Keratinocyte (primary cell): ENCODE measurements at regions not wholly inside any gene's neighbourhood (a gene's known extent, or its start where the extent isn't known, plus 50 kb on each side); places are given as distances from the start of the nearest gene placed in this dataset.

Source experiments
- DNase-seq: peaks from one replicate; pipeline ENCODE4 v3.0.0-alpha.2; 2011; ENCODE audit warnings: low read depth, missing footprints, low spot score
- FAIRE-seq: peaks from 2 replicates; lab custom pipeline; 2011; peaks lifted over from hg19 to GRCh38; lab: Jason Lieb, UNC
- H2AFZ ChIP-seq: 2 replicates; pipeline ENCODE4 v1.6.0; 2012; ENCODE audit warnings: low read length, control low read depth, inconsistent platforms; ENCODE audit not compliant: control insufficient read depth
- H3K27ac ChIP-seq: 2 replicates; pipeline ENCODE4 v1.5.1; 2011; ENCODE audit warnings: low read length; ENCODE audit not compliant: control insufficient read depth, insufficient read depth
- H3K27me3 ChIP-seq: 3 replicates; pipeline ENCODE4 v1.6.0; 2011; ENCODE audit warnings: low read length; ENCODE audit not compliant: control insufficient read depth, insufficient read depth; ENCODE audit errors: extremely low read depth
- H3K36me3 ChIP-seq, 2 experiments: 2 replicates in 1 of 2; 3 replicates in 1 of 2; pipeline ENCODE4 v1.5.1; 2011; ENCODE audit warnings: low read length in 2 of 2, mild to moderate bottlenecking in 1 of 2; ENCODE audit not compliant: control insufficient read depth in 2 of 2, insufficient read depth in 2 of 2; ENCODE audit errors: extremely low read depth in 1 of 2
- H3K4me1 ChIP-seq: 3 replicates; pipeline ENCODE4 v1.5.1; 2011; ENCODE audit warnings: low read length; ENCODE audit not compliant: control insufficient read depth, insufficient read depth; ENCODE audit errors: extremely low read depth
- H3K4me2 ChIP-seq: 3 replicates; pipeline ENCODE4 v1.6.0; 2011; ENCODE audit warnings: low read depth, low read length; ENCODE audit not compliant: control insufficient read depth, insufficient read depth; ENCODE audit errors: extremely low read depth
- H3K4me3 ChIP-seq, 3 experiments: fragments of 200-600 bp in 1 of 3; sonication (generic) in 1 of 3; 2 replicates in 2 of 3; 3 replicates in 1 of 3; pipeline ENCODE4 v1.5.1; 2011 to 2016; ENCODE audit warnings: low read length in 3 of 3, mild to moderate bottlenecking in 3 of 3, control low read depth in 2 of 3, inconsistent platforms in 1 of 3, low read depth in 1 of 3, mixed read lengths in 1 of 3, mixed run types in 1 of 3, moderate library complexity in 1 of 3; ENCODE audit not compliant: control insufficient read depth in 2 of 3, insufficient read depth in 2 of 3; ENCODE audit errors: extremely low read depth in 1 of 3
- H3K79me2 ChIP-seq: 2 replicates; pipeline ENCODE4 v1.6.0; 2012; ENCODE audit warnings: low read length; ENCODE audit not compliant: control insufficient read depth, insufficient read depth
- H3K9ac ChIP-seq: 3 replicates; pipeline ENCODE4 v1.6.0; 2011; ENCODE audit warnings: low read length; ENCODE audit not compliant: control insufficient read depth, insufficient read depth; ENCODE audit errors: extremely low read depth
- H3K9me1 ChIP-seq: 3 replicates; pipeline ENCODE4 v1.6.0; 2011; ENCODE audit warnings: low read length; ENCODE audit not compliant: control insufficient read depth, insufficient read depth; ENCODE audit errors: extremely low read depth
- H3K9me3 ChIP-seq: 2 replicates; pipeline ENCODE4 v1.5.1; 2012; ENCODE audit warnings: low read depth, low read length; ENCODE audit not compliant: control insufficient read depth
- H4K20me1 ChIP-seq: 3 replicates; pipeline ENCODE4 v1.6.0; 2011; ENCODE audit warnings: low read length; ENCODE audit not compliant: control insufficient read depth, insufficient read depth; ENCODE audit errors: extremely low read depth
- CTCF ChIP-seq, 3 experiments: IDR thresholded peaks in 1 of 3; conservative IDR thresholded peaks in 1 of 3; optimal IDR thresholded peaks in 1 of 3; 2 replicates in 2 of 3; 3 replicates in 1 of 3; pipeline versions ENCODE3 to v1.5.1; 2011; ENCODE audit warnings: low read length in 3 of 3, mild to moderate bottlenecking in 3 of 3, moderate library complexity in 2 of 3, control low read depth in 1 of 3, inconsistent platforms in 1 of 3; ENCODE audit not compliant: insufficient read depth in 2 of 3; ENCODE audit errors: extremely low read depth in 1 of 3
- EZH2 ChIP-seq: IDR thresholded peaks from one replicate; pipeline ENCODE4 v1.6.1; 2012; ENCODE audit warnings: inconsistent platforms, mild to moderate bottlenecking, low read length, moderate library complexity
- dilution Hi-C: fragments of 300-500 bp; cut with MboI; formaldehyde crosslinking; loops from one replicate; pipeline ENCODE4 v1.7.0; 2020; ENCODE audit warnings: low sequenced_read_pairs; ENCODE audit not compliant: extremely low pct_ligation_motif_present

- Histone ChIP-seq H3K36me3 (no peaks in the 10 kb centered on the region), H3K9me3 (no peaks in the 10 kb centered on the region), H2AFZ (no peak overlapping the region), H3K27me3 (no peaks in the 10 kb centered on the region), H3K4me3 (no peak overlapping the region), H3K27ac (no peak overlapping the region), H3K9ac (no peak overlapping the region), H3K4me1 (no peaks in the 10 kb centered on the region), H3K79me2 (no peaks in the 10 kb centered on the region), H3K4me2 (no peak overlapping the region), H4K20me1 (no peaks in the 10 kb centered on the region), H3K9me1 (no peaks in the 10 kb centered on the region)
- DNase-seq = no peak
- TF ChIP-seq CTCF (optimal IDR thresholded peaks at IDR 0.05 in 1 of 3, IDR thresholded peaks at IDR 0.05 in 1 of 3, conservative IDR thresholded peaks at IDR 0.05 in 1 of 3; ENCODE audit: extremely low read depth in 1 of 3, insufficient read depth in 2 of 3, low read length in 3 of 3) (no peak), EZH2 (no peak)
- FAIRE-seq = no peak
- dilution Hi-C loops = no loop called here
These were observed 89.1 kb downstream of the NAA11 start for GRCh38 chr4:79236785-79237184.

- no peaks in the 10 kb centered on the region for H3K9me1 ChIP-seq
- TF ChIP-seq CTCF (optimal IDR thresholded peaks at IDR 0.05 in 1 of 3, IDR thresholded peaks at IDR 0.05 in 1 of 3, conservative IDR thresholded peaks at IDR 0.05 in 1 of 3; ENCODE audit: extremely low read depth in 1 of 3, insufficient read depth in 2 of 3, low read length in 3 of 3) = no peak
- no peak for TF ChIP-seq EZH2
- dilution Hi-C loops = no loop called here
These were observed 90.8 kb downstream of the NAA11 start for GRCh38 chr4:79235095-79235494.

More at GRCh38 chr4:79235095-79235494, 90.8 kb downstream of the NAA11 start:
- DNase-seq = no peak
- Histone ChIP-seq H3K9me3 (no peaks in the 10 kb centered on the region), H3K27me3 (no peaks in the 10 kb centered on the region), H3K79me2 (no peaks in the 10 kb centered on the region), H2AFZ (no peak overlapping the region), H3K4me2 (no peak overlapping the region), H3K27ac (no peak overlapping the region), H3K36me3 (no peaks in the 10 kb centered on the region), H4K20me1 (no peaks in the 10 kb centered on the region), H3K4me1 (no peaks in the 10 kb centered on the region), H3K4me3 (no peak overlapping the region), H3K9ac (no peak overlapping the region)
- FAIRE-seq = no peak
